ENCODE measurements at regions not wholly inside any gene's neighbourhood (a gene's known extent, or its start where the extent isn't known, plus 50 kb on each side); places are given as distances from the start of the nearest gene placed in this dataset.

GRCh38 chr17:34114174-34114573, 140.9 kb upstream of the CCL2 start:
- DNase-seq (ENCODE audit: low spot score in 2 of 2) (no peak), ATAC-seq (ENCODE audit: low read depth) (no peak)
- Mint-ChIP-seq H3K4me3 (no peak overlapping the region), H3K27me3 (peaks cover 13% of the 10 kb centered on the region), H3K4me1 (no peaks in the 10 kb centered on the region), H3K27ac (no peak overlapping the region), H3K36me3 (no peaks in the 10 kb centered on the region), H3K9me3 (no peaks in the 10 kb centered on the region)

GRCh38 chr17:34116306-34116705, 138.8 kb upstream of the CCL2 start:
- no peak overlapping the region for H3K27ac Mint-ChIP-seq
- no peaks in the 10 kb centered on the region for H3K36me3 Mint-ChIP-seq
- no peak for DNase-seq (ENCODE audit: low spot score in 2 of 2)
- H3K27me3 Mint-ChIP-seq: peaks cover 21% of the 10 kb centered on the region
- no peaks in the 10 kb centered on the region for H3K4me1 Mint-ChIP-seq
- H3K9me3 Mint-ChIP-seq: no peaks in the 10 kb centered on the region
- H3K4me3 Mint-ChIP-seq: no peak overlapping the region
- no peak for ATAC-seq (ENCODE audit: low read depth)

GRCh38 chr17:34117332-34117731, 137.8 kb upstream of the CCL2 start:
- Mint-ChIP-seq H3K27ac (no peak overlapping the region), H3K9me3 (no peaks in the 10 kb centered on the region), H3K27me3 (peaks cover 25% of the 10 kb centered on the region), H3K4me1 (no peaks in the 10 kb centered on the region), H3K36me3 (no peaks in the 10 kb centered on the region), H3K4me3 (no peak overlapping the region)
- ATAC-seq (ENCODE audit: low read depth): no peak
- no peak for DNase-seq (ENCODE audit: low spot score in 2 of 2)

GRCh38 chr17:34117811-34118210, 137.3 kb upstream of the CCL2 start:
- Mint-ChIP-seq H3K4me3 (no peak overlapping the region), H3K36me3 (no peaks in the 10 kb centered on the region), H3K27me3 (peaks cover 23% of the 10 kb centered on the region), H3K9me3 (no peaks in the 10 kb centered on the region), H3K27ac (no peak overlapping the region), H3K4me1 (no peaks in the 10 kb centered on the region)
- DNase-seq (ENCODE audit: low spot score in 2 of 2): no peak
- ATAC-seq (ENCODE audit: low read depth): no peak

GRCh38 chr17:34118564-34118963, 136.5 kb upstream of the CCL2 start:
- no peak for DNase-seq (ENCODE audit: low spot score in 2 of 2)
- no peak for ATAC-seq (ENCODE audit: low read depth)
- no peaks in the 10 kb centered on the region for H3K4me1 Mint-ChIP-seq
- H3K27me3 Mint-ChIP-seq: peaks cover 20% of the 10 kb centered on the region
- H3K9me3 Mint-ChIP-seq: no peaks in the 10 kb centered on the region
- no peak overlapping the region for H3K4me3 Mint-ChIP-seq
- no peak overlapping the region for H3K27ac Mint-ChIP-seq
- H3K36me3 Mint-ChIP-seq: no peaks in the 10 kb centered on the region

GRCh38 chr17:34121311-34121710, 133.8 kb upstream of the CCL2 start:
- DNase-seq (ENCODE audit: low spot score in 2 of 2): no peak
- H3K36me3 Mint-ChIP-seq: no peaks in the 10 kb centered on the region
- peaks cover 20% of the 10 kb centered on the region for H3K27me3 Mint-ChIP-seq
- H3K27ac Mint-ChIP-seq: no peak overlapping the region
- no peaks in the 10 kb centered on the region for H3K4me1 Mint-ChIP-seq
- H3K4me3 Mint-ChIP-seq: no peak overlapping the region
- H3K9me3 Mint-ChIP-seq: no peaks in the 10 kb centered on the region
- ATAC-seq (ENCODE audit: low read depth): no peak

- DNase-seq (ENCODE audit: low spot score in 2 of 2) (no peak), ATAC-seq (ENCODE audit: low read depth) (no peak)
- H3K9me3 Mint-ChIP-seq: no peaks in the 10 kb centered on the region
- no peaks in the 10 kb centered on the region for H3K36me3 Mint-ChIP-seq
- H3K4me1 Mint-ChIP-seq: no peaks in the 10 kb centered on the region
- H3K27me3 Mint-ChIP-seq: peaks cover 16% of the 10 kb centered on the region
- no peak overlapping the region for H3K27ac Mint-ChIP-seq
- no peak overlapping the region for H3K4me3 Mint-ChIP-seq
Observed at GRCh38 chr17:34122515-34122914, 132.6 kb upstream of the CCL2 start.

- Mint-ChIP-seq H3K36me3 (no peaks in the 10 kb centered on the region), H3K4me1 (no peaks in the 10 kb centered on the region), H3K27ac (no peak overlapping the region), H3K4me3 (no peak overlapping the region), H3K27me3 (peaks cover 15% of the 10 kb centered on the region), H3K9me3 (no peaks in the 10 kb centered on the region)
- DNase-seq (ENCODE audit: low spot score in 2 of 2) (no peak), ATAC-seq (ENCODE audit: low read depth) (no peak)
Observed at GRCh38 chr17:34125010-34125409, 130.1 kb upstream of the CCL2 start.

- Mint-ChIP-seq H3K27me3 (peaks cover 14% of the 10 kb centered on the region), H3K9me3 (no peaks in the 10 kb centered on the region), H3K4me1 (no peaks in the 10 kb centered on the region), H3K4me3 (no peak overlapping the region), H3K36me3 (no peaks in the 10 kb centered on the region), H3K27ac (no peak overlapping the region)
- DNase-seq (ENCODE audit: low spot score in 2 of 2) (no peak), ATAC-seq (ENCODE audit: low read depth) (no peak)
Observed at GRCh38 chr17:34125921-34126320, 129.2 kb upstream of the CCL2 start.

- no peaks in the 10 kb centered on the region for H3K9me3 Mint-ChIP-seq
- DNase-seq (ENCODE audit: low spot score in 2 of 2) (no peak), ATAC-seq (ENCODE audit: low read depth) (no peak)
- H3K4me1 Mint-ChIP-seq: no peaks in the 10 kb centered on the region
- no peak overlapping the region for H3K4me3 Mint-ChIP-seq
- no peak overlapping the region for H3K27ac Mint-ChIP-seq
- peaks cover 12% of the 10 kb centered on the region for H3K27me3 Mint-ChIP-seq
- no peaks in the 10 kb centered on the region for H3K36me3 Mint-ChIP-seq
Observed at GRCh38 chr17:34126496-34126895, 128.6 kb upstream of the CCL2 start.

GRCh38 chr17:34126965-34127364, 128.1 kb upstream of the CCL2 start:
- H3K4me3 Mint-ChIP-seq: no peak overlapping the region
- peaks cover 9% of the 10 kb centered on the region for H3K27me3 Mint-ChIP-seq
- no peaks in the 10 kb centered on the region for H3K36me3 Mint-ChIP-seq
- no peaks in the 10 kb centered on the region for H3K4me1 Mint-ChIP-seq
- H3K9me3 Mint-ChIP-seq: no peaks in the 10 kb centered on the region
- DNase-seq (ENCODE audit: low spot score in 2 of 2) (no peak), ATAC-seq (ENCODE audit: low read depth) (no peak)
- H3K27ac Mint-ChIP-seq: no peak overlapping the region

- H3K27me3 Mint-ChIP-seq: peaks cover 6% of the 10 kb centered on the region
- no peaks in the 10 kb centered on the region for H3K4me1 Mint-ChIP-seq
- no peaks in the 10 kb centered on the region for H3K36me3 Mint-ChIP-seq
- H3K27ac Mint-ChIP-seq: no peak overlapping the region
- H3K4me3 Mint-ChIP-seq: no peak overlapping the region
- DNase-seq (ENCODE audit: low spot score in 2 of 2) (no peak), ATAC-seq (ENCODE audit: low read depth) (no peak)
- no peaks in the 10 kb centered on the region for H3K9me3 Mint-ChIP-seq
Observed at GRCh38 chr17:34130544-34130943, 124.5 kb upstream of the CCL2 start.

GRCh38 chr17:34131386-34131785, 123.7 kb upstream of the CCL2 start:
- ATAC-seq (ENCODE audit: low read depth) (no peak), DNase-seq (ENCODE audit: low spot score in 2 of 2) (no peak)
- Mint-ChIP-seq H3K4me1 (no peaks in the 10 kb centered on the region), H3K4me3 (no peak overlapping the region), H3K27me3 (peaks cover 6% of the 10 kb centered on the region), H3K36me3 (no peaks in the 10 kb centered on the region), H3K27ac (no peak overlapping the region), H3K9me3 (no peaks in the 10 kb centered on the region)

GRCh38 chr17:34133350-34133749, 121.7 kb upstream of the CCL2 start:
- H3K27me3 Mint-ChIP-seq: peaks cover 8% of the 10 kb centered on the region
- ATAC-seq (ENCODE audit: low read depth) (no peak), DNase-seq (ENCODE audit: low spot score in 2 of 2) (no peak)
- H3K9me3 Mint-ChIP-seq: no peaks in the 10 kb centered on the region
- no peak overlapping the region for H3K4me3 Mint-ChIP-seq
- no peaks in the 10 kb centered on the region for H3K4me1 Mint-ChIP-seq
- H3K36me3 Mint-ChIP-seq: no peaks in the 10 kb centered on the region
- H3K27ac Mint-ChIP-seq: no peak overlapping the region

- Mint-ChIP-seq H3K27me3 (peaks cover 15% of the 10 kb centered on the region), H3K4me1 (no peaks in the 10 kb centered on the region), H3K4me3 (no peak overlapping the region), H3K27ac (no peak overlapping the region), H3K9me3 (no peaks in the 10 kb centered on the region), H3K36me3 (no peaks in the 10 kb centered on the region)
- DNase-seq (ENCODE audit: low spot score in 2 of 2) (no peak), ATAC-seq (ENCODE audit: low read depth) (no peak)
Observed at GRCh38 chr17:34135841-34136240, 119.2 kb upstream of the CCL2 start.

GRCh38 chr17:34140006-34140405, 115.1 kb upstream of the CCL2 start:
- DNase-seq (ENCODE audit: low spot score in 2 of 2) (no peak), ATAC-seq (ENCODE audit: low read depth) (no peak)
- Mint-ChIP-seq H3K4me3 (no peak overlapping the region), H3K9me3 (no peaks in the 10 kb centered on the region), H3K27ac (no peak overlapping the region), H3K27me3 (peaks cover 12% of the 10 kb centered on the region), H3K36me3 (no peaks in the 10 kb centered on the region), H3K4me1 (no peaks in the 10 kb centered on the region)

Data from memory B cell (primary cell).